ENCODE measurements at regions not wholly inside any gene's neighbourhood (a gene's known extent, or its start where the extent isn't known, plus 50 kb on each side); places are given as distances from the start of the nearest gene placed in this dataset.

DNA sequence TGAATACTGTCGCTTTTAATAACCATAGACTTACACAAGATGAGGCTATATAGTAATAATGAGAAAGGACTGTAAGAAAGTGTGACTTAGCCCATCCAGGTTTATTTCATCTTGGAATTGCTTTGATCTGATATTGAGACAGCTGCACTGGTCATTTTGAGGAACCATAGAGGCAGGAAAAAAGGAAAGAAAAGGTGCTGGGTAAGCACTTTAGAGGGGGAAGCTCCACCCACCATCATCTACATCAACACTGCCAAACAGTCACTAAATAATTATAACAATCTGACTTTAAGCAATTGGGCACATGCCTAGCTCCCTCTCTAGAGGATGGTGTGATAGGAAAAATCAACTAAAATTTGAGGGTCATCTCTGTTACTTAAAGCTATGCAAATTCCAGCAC, 70.6 kb upstream of the ST6GALNAC3 start:
- TF ChIP-seq CTCF (IDR thresholded peaks at IDR 0.05) = no peak
- TF ChIP-seq EZH2phosphoT487 (IDR thresholded peaks at IDR 0.05) = no peak
- TF ChIP-seq EZH2 (IDR thresholded peaks at IDR 0.05) = no peak
